ENCODE measurements at regions not wholly inside any gene's neighbourhood (a gene's known extent, or its start where the extent isn't known, plus 50 kb on each side); places are given as distances from the start of the nearest gene placed in this dataset.

- TF ChIP-seq POLR2AphosphoS5 (IDR thresholded peaks at IDR 0.05) (no peak), CTCF (IDR thresholded peaks at IDR 0.05) (no peak), POLR2A (IDR thresholded peaks at IDR 0.05) (no peak)
These were observed 148.6 kb upstream of the PITX1 start for GRCh38 chr5:135182675-135183074.
